Activated CD8-positive, alpha-beta T cell treated with anti-CD3 and anti-CD28 coated beads for 36 hours (primary cell): ENCODE measurements at regions not wholly inside any gene's neighbourhood (a gene's known extent, or its start where the extent isn't known, plus 50 kb on each side); places are given as distances from the start of the nearest gene placed in this dataset.

ENCODE experiments used
- ATAC-seq: fragments of 200-7000 bp; cut with Tn5 transposase; one replicate; pipeline ENCODE4 v1.10.0; 2021; ENCODE audit warnings: mild to moderate bottlenecking, moderate library complexity
- CTCF ChIA-PET: fragments of 350-600 bp; sonication (Branson Sonifier 250); formaldehyde crosslinking; loops from one replicate; lab custom pipeline; 2021; ENCODE audit warnings: antibody characterized with exemption; lab: Charles Lee
- POLR2A ChIA-PET: fragments of 350-600 bp; sonication (Branson Sonifier 250); formaldehyde crosslinking; loops from one replicate; lab custom pipeline; 2021; ENCODE audit warnings: antibody characterized with exemption; lab: Charles Lee
- DNase-seq: peaks from one replicate; pipeline ENCODE4 v3.0.0-alpha.2; 2020
- H3K27ac Mint-ChIP-seq: one replicate; pipeline ENCODE4 v1.8.0; 2021; ENCODE audit warnings: mild to moderate bottlenecking, mixed read lengths
- H3K27me3 Mint-ChIP-seq: one replicate; pipeline ENCODE4 v1.8.0; 2021; ENCODE audit warnings: mixed read lengths
- H3K36me3 Mint-ChIP-seq: one replicate; pipeline ENCODE4 v1.8.0; 2021; ENCODE audit warnings: low read depth, mixed read lengths
- H3K4me1 Mint-ChIP-seq: one replicate; pipeline ENCODE4 v1.8.0; 2021; ENCODE audit warnings: low read depth, mixed read lengths
- H3K4me3 Mint-ChIP-seq: one replicate; pipeline ENCODE4 v1.8.0; 2021; ENCODE audit warnings: mild to moderate bottlenecking, moderate library complexity, mixed read lengths
- H3K9me3 Mint-ChIP-seq: one replicate; pipeline ENCODE4 v1.8.0; 2021; ENCODE audit warnings: mixed read lengths
- intact Hi-C: fragments of 100-400 bp; cut with micrococcal nuclease; formaldehyde crosslinking; loops from one replicate; pipeline ENCODE4 v1.10.0; 2022
- TF ChIP-seq, protein P1 (sequence below): fragments of 200-600 bp; IDR thresholded peaks from one replicate; pipeline ENCODE4 v1.8.0; 2022; ENCODE audit warnings: antibody characterized with exemption, mild to moderate bottlenecking

DNA sequence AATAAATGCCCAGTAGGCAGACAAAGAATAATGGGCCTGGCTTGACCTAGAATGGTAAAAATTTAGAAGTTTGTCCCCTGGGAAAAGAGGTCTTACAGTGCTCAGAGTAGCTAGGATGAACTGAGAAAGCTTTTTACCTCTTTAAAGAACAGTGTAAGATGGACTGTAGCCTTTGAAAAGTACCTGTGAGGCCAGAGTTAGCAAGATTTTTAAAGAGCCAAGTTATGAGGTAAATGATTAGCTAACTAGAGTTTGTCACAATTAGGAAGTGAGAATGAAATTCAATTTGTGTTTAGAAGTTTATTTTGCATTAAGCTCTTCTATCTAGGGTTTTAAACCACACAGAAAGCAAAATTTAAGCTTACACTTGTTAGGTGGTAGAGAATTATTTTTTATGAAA is 480.9 kb downstream of the ZIC1 start:
- H3K27me3 Mint-ChIP-seq = no peaks in the 10 kb centered on the region
- intact Hi-C loops = no loop called here
- DNase-seq = no peak
- ChIA-PET POLR2A (no interaction called here), CTCF (no interaction called here)
- no peaks in the 10 kb centered on the region for H3K9me3 Mint-ChIP-seq
- H3K27ac Mint-ChIP-seq = no peak overlapping the region
- TF ChIP-seq, protein P1, sequence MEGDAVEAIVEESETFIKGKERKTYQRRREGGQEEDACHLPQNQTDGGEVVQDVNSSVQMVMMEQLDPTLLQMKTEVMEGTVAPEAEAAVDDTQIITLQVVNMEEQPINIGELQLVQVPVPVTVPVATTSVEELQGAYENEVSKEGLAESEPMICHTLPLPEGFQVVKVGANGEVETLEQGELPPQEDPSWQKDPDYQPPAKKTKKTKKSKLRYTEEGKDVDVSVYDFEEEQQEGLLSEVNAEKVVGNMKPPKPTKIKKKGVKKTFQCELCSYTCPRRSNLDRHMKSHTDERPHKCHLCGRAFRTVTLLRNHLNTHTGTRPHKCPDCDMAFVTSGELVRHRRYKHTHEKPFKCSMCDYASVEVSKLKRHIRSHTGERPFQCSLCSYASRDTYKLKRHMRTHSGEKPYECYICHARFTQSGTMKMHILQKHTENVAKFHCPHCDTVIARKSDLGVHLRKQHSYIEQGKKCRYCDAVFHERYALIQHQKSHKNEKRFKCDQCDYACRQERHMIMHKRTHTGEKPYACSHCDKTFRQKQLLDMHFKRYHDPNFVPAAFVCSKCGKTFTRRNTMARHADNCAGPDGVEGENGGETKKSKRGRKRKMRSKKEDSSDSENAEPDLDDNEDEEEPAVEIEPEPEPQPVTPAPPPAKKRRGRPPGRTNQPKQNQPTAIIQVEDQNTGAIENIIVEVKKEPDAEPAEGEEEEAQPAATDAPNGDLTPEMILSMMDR = no peak
- H3K4me3 Mint-ChIP-seq = no peak overlapping the region
- no peaks in the 10 kb centered on the region for H3K36me3 Mint-ChIP-seq
- ATAC-seq = no peak
- no peaks in the 10 kb centered on the region for H3K4me1 Mint-ChIP-seq

DNA sequence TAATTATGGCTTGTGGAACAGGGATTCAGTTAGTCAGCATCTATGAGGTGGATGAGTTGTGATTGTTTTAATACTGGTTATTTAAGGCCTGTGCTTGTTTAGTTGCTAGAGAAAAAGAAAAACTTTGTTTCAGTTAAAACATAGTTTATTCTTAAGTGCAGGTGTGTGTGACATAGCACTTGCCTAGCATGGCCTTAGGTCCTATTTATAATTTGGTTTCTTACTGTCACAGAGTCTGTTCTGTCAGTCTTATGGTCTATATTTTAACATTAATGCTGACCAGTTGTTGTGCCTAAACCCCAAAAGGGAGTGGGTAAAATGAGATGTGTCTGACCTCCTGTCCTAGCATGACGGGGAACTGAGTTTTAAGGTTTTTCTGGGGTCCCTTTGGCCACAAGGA is 486.3 kb downstream of the ZIC1 start:
- intact Hi-C loops = no loop called here
- POLR2A ChIA-PET = no interaction called here
- Mint-ChIP-seq H3K27me3 (no peaks in the 10 kb centered on the region), H3K27ac (no peak overlapping the region), H3K4me3 (no peak overlapping the region), H3K36me3 (no peaks in the 10 kb centered on the region), H3K9me3 (no peaks in the 10 kb centered on the region), H3K4me1 (no peaks in the 10 kb centered on the region)
- CTCF ChIA-PET = no interaction called here
- DNase-seq (no peak), ATAC-seq (no peak)
- TF ChIP-seq, protein P1 = no peak

DNA sequence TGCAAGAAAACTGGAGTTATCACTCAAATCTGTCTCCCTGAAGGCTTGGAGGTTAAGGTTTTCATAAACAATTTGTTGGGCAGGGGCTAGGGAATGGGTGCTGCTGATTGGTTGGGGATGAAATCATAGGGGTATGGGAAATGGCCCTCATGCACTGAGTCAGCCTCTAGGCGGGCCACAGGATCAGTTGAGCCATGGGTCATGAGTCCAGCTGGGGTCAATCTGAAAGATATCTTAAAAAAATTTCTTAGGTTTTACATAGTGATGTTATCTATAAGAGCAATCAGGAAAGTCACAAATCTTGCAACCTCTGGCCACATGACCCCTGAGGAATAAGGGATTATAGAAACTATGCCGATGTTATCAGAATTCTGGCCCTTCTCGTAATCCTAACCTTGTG is 491.7 kb downstream of the ZIC1 start:
- intact Hi-C loops = no loop called here
- peaks cover 8% of the 10 kb centered on the region for H3K9me3 Mint-ChIP-seq

DNA sequence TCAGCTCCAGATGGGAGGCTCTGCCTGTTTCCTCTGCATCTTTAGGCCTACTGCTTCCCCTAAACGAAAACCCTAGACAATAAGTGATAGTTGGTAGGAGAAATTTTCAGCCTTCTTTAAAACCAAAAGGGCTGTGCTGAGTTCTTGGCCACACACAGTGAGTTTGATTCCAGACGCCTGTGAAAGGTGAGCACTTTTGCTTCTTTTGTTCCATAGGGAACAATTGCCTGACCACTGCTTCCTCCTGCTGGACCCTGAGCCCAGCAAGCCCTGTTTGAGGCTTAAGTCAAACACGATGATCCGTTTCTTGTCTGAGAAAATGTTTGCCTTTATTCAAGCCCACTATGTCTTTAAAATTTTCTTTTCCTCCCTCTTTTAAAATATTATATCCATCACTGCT is 493.9 kb downstream of the ZIC1 start:
- Mint-ChIP-seq H3K4me1 (no peaks in the 10 kb centered on the region), H3K4me3 (no peak overlapping the region), H3K36me3 (no peaks in the 10 kb centered on the region), H3K27me3 (no peaks in the 10 kb centered on the region), H3K27ac (no peak overlapping the region), H3K9me3 (peaks cover 8% of the 10 kb centered on the region)
- ChIA-PET CTCF (no interaction called here), POLR2A (no interaction called here)
- ATAC-seq (no peak), DNase-seq (no peak)
- TF ChIP-seq, protein P1 = no peak
- intact Hi-C loops = no loop called here

More for the DNA sequence above, 491.7 kb downstream of the ZIC1 start:
- Mint-ChIP-seq H3K4me1 (no peaks in the 10 kb centered on the region), H3K27ac (no peak overlapping the region), H3K36me3 (no peaks in the 10 kb centered on the region), H3K4me3 (no peak overlapping the region), H3K27me3 (no peaks in the 10 kb centered on the region)
- ChIA-PET CTCF (no interaction called here), POLR2A (no interaction called here)
- DNase-seq (no peak), ATAC-seq (no peak)
- TF ChIP-seq, protein P1 = no peak

DNA sequence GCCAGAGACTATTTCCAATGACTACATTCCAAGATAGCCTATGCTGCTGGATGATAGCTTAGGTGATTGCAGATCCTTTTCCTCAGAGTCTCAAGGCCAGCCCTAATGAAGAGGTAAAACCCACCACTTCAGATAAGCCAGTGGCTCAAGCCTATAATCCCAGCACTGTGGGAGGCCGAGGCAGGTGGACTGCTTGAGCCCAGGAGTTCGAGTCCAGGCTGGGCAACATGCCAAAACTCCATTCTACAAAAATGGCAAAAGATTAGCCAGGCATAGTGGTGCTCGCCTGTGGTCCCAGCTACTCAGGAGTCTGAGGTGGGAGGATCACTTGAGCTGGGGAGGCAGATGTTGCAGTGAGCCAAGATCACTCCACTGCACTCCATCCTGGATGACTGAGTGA is 495.3 kb downstream of the ZIC1 start:
- Mint-ChIP-seq H3K27me3 (no peaks in the 10 kb centered on the region), H3K9me3 (peaks cover 8% of the 10 kb centered on the region), H3K36me3 (no peaks in the 10 kb centered on the region), H3K4me1 (no peaks in the 10 kb centered on the region), H3K4me3 (no peak overlapping the region), H3K27ac (no peak overlapping the region)
- TF ChIP-seq, protein P1 = no peak
- POLR2A ChIA-PET = no interaction called here
- no peak for ATAC-seq
- no peak for DNase-seq
- CTCF ChIA-PET = no interaction called here
- intact Hi-C loops = no loop called here
